ENCODE measurements at regions not wholly inside any gene's neighbourhood (a gene's known extent, or its start where the extent isn't known, plus 50 kb on each side); places are given as distances from the start of the nearest gene placed in this dataset.

GRCh38 chr11:70741085-70741484 lies 342.8 kb downstream of the CTTN start:
- TF ChIP-seq, protein P1, sequence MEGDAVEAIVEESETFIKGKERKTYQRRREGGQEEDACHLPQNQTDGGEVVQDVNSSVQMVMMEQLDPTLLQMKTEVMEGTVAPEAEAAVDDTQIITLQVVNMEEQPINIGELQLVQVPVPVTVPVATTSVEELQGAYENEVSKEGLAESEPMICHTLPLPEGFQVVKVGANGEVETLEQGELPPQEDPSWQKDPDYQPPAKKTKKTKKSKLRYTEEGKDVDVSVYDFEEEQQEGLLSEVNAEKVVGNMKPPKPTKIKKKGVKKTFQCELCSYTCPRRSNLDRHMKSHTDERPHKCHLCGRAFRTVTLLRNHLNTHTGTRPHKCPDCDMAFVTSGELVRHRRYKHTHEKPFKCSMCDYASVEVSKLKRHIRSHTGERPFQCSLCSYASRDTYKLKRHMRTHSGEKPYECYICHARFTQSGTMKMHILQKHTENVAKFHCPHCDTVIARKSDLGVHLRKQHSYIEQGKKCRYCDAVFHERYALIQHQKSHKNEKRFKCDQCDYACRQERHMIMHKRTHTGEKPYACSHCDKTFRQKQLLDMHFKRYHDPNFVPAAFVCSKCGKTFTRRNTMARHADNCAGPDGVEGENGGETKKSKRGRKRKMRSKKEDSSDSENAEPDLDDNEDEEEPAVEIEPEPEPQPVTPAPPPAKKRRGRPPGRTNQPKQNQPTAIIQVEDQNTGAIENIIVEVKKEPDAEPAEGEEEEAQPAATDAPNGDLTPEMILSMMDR (IDR thresholded peaks at IDR 0.05; ENCODE audit: borderline replicate concordance, extremely low read depth, low read length, poor library complexity, severe bottlenecking): no peak
- no peak for TF ChIP-seq EZH2 (IDR thresholded peaks at IDR 0.05; ENCODE audit: borderline replicate concordance, low read depth, low read length, severe bottlenecking)
